HUES64 (cell line): ENCODE measurements at regions not wholly inside any gene's neighbourhood (a gene's known extent, or its start where the extent isn't known, plus 50 kb on each side); places are given as distances from the start of the nearest gene placed in this dataset.
"Not testable (repeated sequence)": the region's sequence is repeated elsewhere in the genome, so short reads cannot be mapped to it uniquely, and the experiment has no call there.

Source experiments
- H3K27ac ChIP-seq: 2 replicates; pipeline ENCODE4 v1.7.0; 2013; ENCODE audit warnings: low read depth, low read length, inconsistent platforms
- H3K27me3 ChIP-seq: 2 replicates; pipeline ENCODE4 v1.6.1; 2013; ENCODE audit warnings: mild to moderate bottlenecking, low read length; ENCODE audit not compliant: insufficient read depth
- H3K36me3 ChIP-seq: 2 replicates; pipeline ENCODE4 v1.6.1; 2013; ENCODE audit warnings: mild to moderate bottlenecking, low read length; ENCODE audit not compliant: insufficient read depth
- H3K4me1 ChIP-seq: 2 replicates; pipeline ENCODE4 v1.6.1; 2013; ENCODE audit warnings: mild to moderate bottlenecking, low read length, moderate library complexity; ENCODE audit not compliant: insufficient read depth
- H3K4me3 ChIP-seq: 2 replicates; pipeline ENCODE4 v1.5.1; 2013; ENCODE audit warnings: mild to moderate bottlenecking, low read length, moderate library complexity
- H3K9ac ChIP-seq: 2 replicates; pipeline ENCODE4 v1.6.1; 2013; ENCODE audit warnings: mild to moderate bottlenecking, low read depth, low read length
- H3K9me3 ChIP-seq: 2 replicates; pipeline ENCODE4 v1.6.1; 2013; ENCODE audit warnings: low read depth, low read length; ENCODE audit not compliant: insufficient read depth
- WGBS: fragments of 150-250, 120-280 bp; methylation state at CpG from one replicate; pipeline ENCODE4 v1.1.7; 2013; ENCODE audit warnings: missing lambda C conversion rate; 5-methylcytosine and 5-hydroxymethylcytosine counted together

DNA sequence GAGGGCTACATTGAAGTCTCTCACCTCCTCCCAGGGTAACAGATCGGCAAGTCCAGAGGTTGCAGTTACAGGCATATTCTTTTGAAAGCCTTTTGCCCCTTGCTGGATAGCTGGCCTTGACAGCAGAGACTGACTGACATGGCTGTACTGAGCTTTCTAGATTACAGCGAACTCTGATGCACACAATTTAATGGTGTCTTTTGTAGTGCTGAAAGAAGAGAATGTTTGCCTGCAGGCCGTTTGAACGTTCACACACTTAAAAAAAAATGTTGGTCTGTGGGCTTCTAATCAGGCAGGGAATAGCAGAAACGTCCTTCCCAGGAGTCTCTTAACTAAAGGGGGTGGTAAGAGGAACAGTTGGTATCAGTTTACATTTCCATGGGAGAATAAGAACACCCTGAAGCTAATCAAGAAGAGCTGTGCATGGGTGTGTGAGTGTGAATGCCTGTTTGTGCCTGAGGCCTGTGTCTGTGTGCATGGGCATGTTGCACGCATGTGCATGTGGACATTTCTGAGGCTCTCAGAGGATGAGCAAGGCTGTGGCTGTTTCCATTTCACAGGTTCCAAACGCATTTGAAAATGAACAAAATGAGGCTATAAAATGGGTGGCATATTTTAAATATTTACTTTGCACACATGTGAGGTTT is 213.9 kb upstream of the SSTR4 start:
- 85% methylated on average over 7 of the region's 7 CpGs for WGBS
- H3K27ac ChIP-seq: no peak overlapping the region
- no peaks in the 10 kb centered on the region for H3K36me3 ChIP-seq
- no peak overlapping the region for H3K4me3 ChIP-seq
- no peaks in the 10 kb centered on the region for H3K9me3 ChIP-seq
- H3K4me1 ChIP-seq: peaks cover 2% of the 10 kb centered on the region; the same call in 1 of the 2 replicates
- H3K9ac ChIP-seq: no peak overlapping the region
- H3K27me3 ChIP-seq: no peaks in the 10 kb centered on the region

DNA sequence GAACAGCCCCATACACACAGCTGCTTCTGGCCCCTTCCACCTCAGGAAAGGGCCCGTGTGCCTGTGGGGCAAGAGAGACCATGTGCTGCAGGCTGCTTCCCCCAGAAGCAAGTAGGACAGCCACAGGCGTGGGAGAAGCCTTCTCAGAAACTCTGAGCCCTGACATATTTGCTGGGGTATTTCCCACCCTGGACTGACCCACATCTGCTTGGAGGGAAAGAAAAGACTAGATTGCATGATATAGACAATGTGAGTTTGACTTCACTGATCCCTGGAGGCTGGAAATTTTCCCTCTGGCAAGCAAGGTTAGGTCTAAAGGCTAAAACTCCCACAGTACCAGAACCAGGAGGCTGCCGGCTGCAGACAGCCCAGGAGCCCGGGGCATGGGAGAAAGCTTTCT is 213.3 kb upstream of the SSTR4 start:
- Histone ChIP-seq H3K27ac (no peak overlapping the region), H3K9me3 (no peaks in the 10 kb centered on the region), H3K9ac (no peak overlapping the region), H3K4me1 (no peaks in the 10 kb centered on the region), H3K27me3 (no peaks in the 10 kb centered on the region), H3K36me3 (no peaks in the 10 kb centered on the region), H3K4me3 (no peak overlapping the region)
- WGBS: 90% methylated on average over 4 of the region's 4 CpGs

DNA sequence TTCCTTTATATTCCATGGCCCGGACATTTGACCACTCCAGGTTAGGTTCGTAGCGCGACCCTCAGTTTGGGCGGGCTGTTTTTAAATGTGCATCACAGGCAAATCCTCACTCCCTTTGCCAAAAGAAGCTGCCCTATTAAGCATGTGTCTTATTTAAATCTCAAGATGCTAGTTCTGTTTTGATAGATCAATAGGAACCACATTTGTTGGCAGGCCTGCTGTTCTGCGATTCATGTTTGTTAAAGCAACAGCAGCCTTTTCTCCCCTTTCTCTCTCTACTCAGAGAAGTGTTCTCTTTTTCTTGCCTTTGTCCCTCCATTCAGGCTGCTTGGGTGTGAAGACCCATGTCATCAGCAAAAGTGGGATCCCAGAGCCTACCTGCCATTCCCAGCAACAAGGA is 212.0 kb upstream of the SSTR4 start:
- Histone ChIP-seq H3K9ac (no peak overlapping the region), H3K36me3 (no peaks in the 10 kb centered on the region), H3K4me3 (no peak overlapping the region), H3K27ac (no peak overlapping the region), H3K9me3 (no peaks in the 10 kb centered on the region), H3K27me3 (no peaks in the 10 kb centered on the region), H3K4me1 (no peaks in the 10 kb centered on the region)
- 90% methylated on average over 6 of the region's 6 CpGs for WGBS

DNA sequence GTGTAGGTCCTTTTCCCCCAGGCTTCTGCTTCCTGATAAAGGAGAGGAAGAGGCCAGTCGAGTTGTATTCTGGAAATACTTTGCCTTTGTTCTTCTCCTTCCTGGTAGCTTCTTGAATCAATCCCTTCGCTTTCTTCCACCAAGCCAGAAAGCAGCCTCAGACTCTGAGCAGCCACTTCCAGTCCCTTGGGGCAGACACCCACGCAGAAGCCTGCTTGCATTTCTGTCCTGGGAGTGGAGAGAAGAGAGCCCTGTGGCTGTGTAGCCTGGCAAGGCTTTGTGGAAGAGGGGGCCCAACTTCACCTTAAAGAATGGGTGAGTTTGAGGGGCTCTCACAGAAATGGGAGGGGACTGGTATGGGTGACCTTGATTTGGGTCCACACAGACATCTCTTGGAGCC is 211.0 kb upstream of the SSTR4 start:
- WGBS: 84% methylated on average over 3 of the region's 3 CpGs

DNA sequence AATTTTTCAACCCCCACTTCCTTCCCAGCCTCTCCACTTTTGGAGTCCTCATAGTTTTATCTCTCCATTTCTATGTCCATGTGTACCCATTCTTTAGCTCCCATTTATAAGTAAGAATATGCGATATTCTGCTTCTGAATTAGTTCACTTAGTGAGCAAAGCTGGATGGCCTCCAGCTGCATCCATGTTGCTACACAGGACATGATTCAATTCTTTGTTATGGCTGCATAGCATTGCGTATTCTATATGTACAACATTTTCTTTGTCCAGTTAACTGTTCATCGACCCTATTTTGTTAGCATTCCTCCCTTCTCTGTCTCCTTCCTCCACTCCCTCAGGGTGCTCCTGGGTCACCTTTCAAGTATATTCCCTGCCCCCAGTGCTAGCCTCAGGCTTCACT is 210.0 kb upstream of the SSTR4 start:
- Histone ChIP-seq H3K36me3 (no peaks in the 10 kb centered on the region), H3K9ac (no peak overlapping the region), H3K4me1 (no peaks in the 10 kb centered on the region), H3K9me3 (no peaks in the 10 kb centered on the region), H3K4me3 (no peak overlapping the region), H3K27me3 (no peaks in the 10 kb centered on the region), H3K27ac (no peak overlapping the region)
- 97% methylated on average over 3 of the region's 3 CpGs for WGBS

More for the DNA sequence above, 211.0 kb upstream of the SSTR4 start:
- H3K4me3 ChIP-seq: no peak overlapping the region
- H3K27ac ChIP-seq: no peak overlapping the region
- no peak overlapping the region for H3K9ac ChIP-seq
- no peaks in the 10 kb centered on the region for H3K36me3 ChIP-seq
- H3K27me3 ChIP-seq: no peaks in the 10 kb centered on the region
- no peaks in the 10 kb centered on the region for H3K4me1 ChIP-seq
- H3K9me3 ChIP-seq: no peaks in the 10 kb centered on the region

DNA sequence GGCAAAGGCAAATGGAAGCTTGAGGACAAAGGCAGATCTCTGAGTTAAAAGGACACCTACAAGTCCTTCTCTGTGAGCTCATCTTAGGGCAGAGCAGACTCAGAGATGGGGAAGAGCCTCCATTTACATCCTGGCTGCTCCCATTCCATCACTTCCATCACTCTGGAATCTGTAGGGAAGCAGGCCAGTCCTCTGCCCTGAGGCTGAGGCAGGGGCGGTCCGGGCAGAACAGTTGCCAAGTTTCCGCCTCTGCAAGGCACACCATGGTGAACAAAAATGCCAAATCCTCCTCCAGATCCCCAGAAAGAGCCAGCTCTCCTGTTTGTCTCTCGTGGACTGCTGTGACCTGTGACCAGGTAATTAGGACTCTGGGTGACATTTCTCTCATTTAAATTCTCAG is 209.6 kb upstream of the SSTR4 start:
- Histone ChIP-seq H3K27ac (no peak overlapping the region), H3K9me3 (no peaks in the 10 kb centered on the region), H3K4me1 (no peaks in the 10 kb centered on the region), H3K27me3 (no peaks in the 10 kb centered on the region), H3K4me3 (no peak overlapping the region), H3K36me3 (no peaks in the 10 kb centered on the region), H3K9ac (no peak overlapping the region)
- 87% methylated on average over 4 of the region's 4 CpGs for WGBS

DNA sequence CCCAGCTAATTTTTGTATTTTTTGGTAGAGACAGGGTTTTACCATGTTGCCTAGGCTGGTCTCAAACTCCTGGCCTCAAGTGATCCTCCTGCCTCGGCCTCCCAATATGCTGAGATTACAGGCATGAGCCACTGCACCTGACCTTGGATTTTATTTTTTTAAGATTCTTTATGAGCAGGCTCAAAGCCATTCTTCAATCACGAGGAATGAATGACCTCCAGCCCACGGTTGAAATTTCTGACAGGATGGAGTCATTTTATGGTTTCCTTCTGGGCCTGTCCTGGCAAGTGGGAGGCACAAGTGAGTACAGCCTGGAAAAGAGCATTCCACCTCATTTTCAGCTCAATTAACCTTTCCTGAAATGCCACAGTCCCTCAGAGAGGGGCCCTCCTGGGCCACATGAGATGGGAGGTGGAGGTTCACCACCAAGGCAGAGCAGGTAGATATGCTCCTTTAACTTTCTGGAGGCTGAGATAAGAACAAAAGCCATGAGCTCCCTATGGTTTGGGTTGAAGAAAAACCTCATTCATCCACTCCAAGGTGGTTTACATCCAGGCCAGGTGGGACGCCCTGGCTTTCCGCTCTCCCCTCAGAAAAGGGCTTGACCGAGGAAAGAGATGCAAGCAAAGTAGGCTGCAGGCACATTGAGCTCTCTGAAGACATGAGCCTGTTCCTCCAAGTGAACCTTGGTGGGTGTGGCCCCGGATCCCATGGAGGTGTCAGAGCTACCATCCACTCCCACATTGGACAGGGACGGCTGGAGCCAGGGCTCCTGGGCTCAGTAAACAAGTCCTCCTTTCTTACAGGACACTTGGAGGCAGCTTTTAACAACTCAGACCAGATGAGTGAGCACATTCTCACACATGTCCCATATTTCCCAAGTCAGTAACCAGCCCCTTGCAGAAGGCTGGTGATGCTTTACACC is 208.5 kb upstream of the SSTR4 start:
- Histone ChIP-seq H3K27me3 (no peaks in the 10 kb centered on the region), H3K4me1 (no peaks in the 10 kb centered on the region), H3K9me3 (no peaks in the 10 kb centered on the region), H3K36me3 (no peaks in the 10 kb centered on the region), H3K27ac (no peak overlapping the region), H3K4me3 (no peak overlapping the region), H3K9ac (no peak overlapping the region)
- WGBS: 94% methylated on average over 8 of the region's 8 CpGs

DNA sequence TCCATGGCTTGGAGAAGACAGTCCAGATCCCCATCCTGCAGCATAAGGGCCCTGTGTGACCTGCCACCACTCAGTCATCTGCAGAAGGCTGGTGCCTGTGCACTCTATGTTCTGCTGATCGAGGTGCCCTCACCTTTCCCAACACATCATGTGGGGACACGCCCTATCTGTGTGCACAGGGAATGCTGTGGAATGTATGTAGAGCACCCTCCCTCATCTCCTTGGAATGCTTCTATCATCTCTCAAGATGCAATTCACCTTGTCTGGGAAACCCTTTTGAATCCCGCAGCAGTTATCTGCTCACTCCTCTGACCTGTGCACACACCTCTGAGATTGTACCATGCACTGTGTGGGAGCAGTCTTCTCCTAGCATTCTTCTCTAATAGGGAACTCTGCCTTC is 207.2 kb upstream of the SSTR4 start:
- no peaks in the 10 kb centered on the region for H3K36me3 ChIP-seq
- no peak overlapping the region for H3K27ac ChIP-seq
- no peaks in the 10 kb centered on the region for H3K9me3 ChIP-seq
- H3K27me3 ChIP-seq: no peaks in the 10 kb centered on the region
- no peak overlapping the region for H3K4me3 ChIP-seq
- no peak overlapping the region for H3K9ac ChIP-seq
- no peaks in the 10 kb centered on the region for H3K4me1 ChIP-seq
- 94% methylated on average over 3 of the region's 3 CpGs for WGBS

DNA sequence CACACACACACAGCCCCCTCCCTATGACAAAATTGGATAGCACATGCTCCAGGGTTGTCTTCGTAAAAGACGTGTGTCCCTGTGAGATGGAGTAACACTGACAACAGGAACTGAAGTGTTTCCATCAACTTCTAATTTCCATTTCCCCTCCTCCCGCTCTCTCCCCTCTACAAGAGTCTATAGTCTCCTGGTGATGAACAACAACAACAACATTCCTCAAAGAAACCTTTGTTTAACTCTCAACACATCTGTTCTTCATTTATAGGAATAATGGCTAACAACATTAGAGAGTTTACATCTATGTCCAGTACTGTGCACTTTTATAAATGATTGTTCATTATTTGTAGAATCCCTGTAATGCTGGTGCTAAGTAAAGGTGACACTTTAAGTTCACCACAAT is 205.8 kb upstream of the SSTR4 start:
- Histone ChIP-seq H3K27ac (no peak overlapping the region), H3K4me1 (no peaks in the 10 kb centered on the region), H3K36me3 (no peaks in the 10 kb centered on the region), H3K4me3 (no peak overlapping the region), H3K9me3 (no peaks in the 10 kb centered on the region), H3K9ac (no peak overlapping the region), H3K27me3 (no peaks in the 10 kb centered on the region)
- WGBS: 84% methylated on average over 3 of the region's 3 CpGs

DNA sequence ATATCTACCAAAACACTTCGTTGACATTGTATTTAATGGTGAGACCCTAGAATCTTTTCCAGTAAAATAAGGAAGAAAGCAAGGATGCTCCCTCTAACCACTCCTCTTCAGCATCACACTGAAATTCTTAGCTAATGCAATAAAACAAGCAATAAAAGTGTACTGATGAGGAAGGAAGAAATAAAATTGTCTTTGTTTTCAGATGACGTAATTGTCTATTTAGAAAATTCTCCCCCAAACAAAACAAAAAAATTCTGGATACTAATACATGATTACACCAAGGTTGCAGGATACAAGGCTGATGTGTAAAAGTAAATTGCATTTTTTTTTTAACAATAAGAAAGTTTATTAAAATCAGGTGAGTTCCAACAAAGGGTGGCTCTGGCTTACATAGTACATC is 205.0 kb upstream of the SSTR4 start:
- Histone ChIP-seq H3K27ac (no peak overlapping the region), H3K4me1 (no peaks in the 10 kb centered on the region), H3K9me3 (no peaks in the 10 kb centered on the region), H3K9ac (no peak overlapping the region), H3K27me3 (no peaks in the 10 kb centered on the region), H3K4me3 (no peak overlapping the region), H3K36me3 (no peaks in the 10 kb centered on the region)
- WGBS: no CpG with 5 or more reads among the region's 2 CpGs

DNA sequence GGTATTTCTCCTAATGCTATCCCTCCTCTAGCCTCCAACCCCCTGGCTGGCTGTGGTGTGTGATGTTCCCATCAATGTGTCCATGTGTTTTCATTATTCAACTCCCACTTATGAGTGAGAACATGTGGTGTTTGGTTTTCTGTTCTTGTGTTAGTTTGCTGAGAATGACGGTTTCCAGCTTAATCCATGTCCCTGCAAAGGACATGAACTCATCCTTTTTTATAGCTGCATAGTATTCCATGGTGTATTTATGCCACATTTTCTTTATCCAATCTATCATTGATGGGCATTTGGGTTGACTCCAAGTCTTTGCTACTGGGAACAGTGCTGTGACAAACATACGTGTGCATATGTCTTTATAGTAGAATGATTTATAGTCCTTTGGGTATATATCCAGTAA is 204.4 kb upstream of the SSTR4 start:
- H3K9ac ChIP-seq, H3K36me3 ChIP-seq, H3K9me3 ChIP-seq, H3K27me3 ChIP-seq, H3K4me3 ChIP-seq, H3K4me1 ChIP-seq, H3K27ac ChIP-seq: not testable (repeated sequence)
- WGBS: 84% methylated on average over 1 of the region's 2 CpGs
